Aorta (tissue), 5 donors: ENCODE measurements at regions not wholly inside any gene's neighbourhood (a gene's known extent, or its start where the extent isn't known, plus 50 kb on each side); places are given as distances from the start of the nearest gene placed in this dataset.

Experiments
- ATAC-seq: fragments of 200-7000 bp; cut with Tn5 transposase; one replicate; pipeline ENCODE4 v1.9.1; 2022; ENCODE audit warnings: moderate library complexity; ENCODE audit not compliant: low FRiP score
- DNase-seq, 2 donors: peaks; one replicate each; pipeline ENCODE4 v3.0.0-alpha.2; 2020
- H3K27ac ChIP-seq, 2 donors: one replicate each; pipeline ENCODE4 v1.5.1; 2013; ENCODE audit warnings: low read length in 2 of 2, mild to moderate bottlenecking in 2 of 2, moderate library complexity in 2 of 2, control low read depth in 1 of 2, inconsistent platforms in 1 of 2, low read depth in 1 of 2
- H3K27me3 ChIP-seq, 2 donors: one replicate each; pipeline ENCODE4 v1.6.1; 2013; ENCODE audit warnings: control low read depth in 1 of 2, low read length in 1 of 2, mild to moderate bottlenecking in 1 of 2, moderate library complexity in 1 of 2; ENCODE audit not compliant: insufficient read depth in 2 of 2, control insufficient read depth in 1 of 2
- H3K36me3 ChIP-seq, 2 donors: one replicate each; pipeline ENCODE4 v1.6.1; 2013; ENCODE audit warnings: control low read depth in 1 of 2, low read length in 1 of 2, mild to moderate bottlenecking in 1 of 2; ENCODE audit not compliant: insufficient read depth in 2 of 2, control insufficient read depth in 1 of 2
- H3K4me1 ChIP-seq, 2 donors: one replicate each; pipeline ENCODE4 v1.6.1; 2013; ENCODE audit warnings: low read length in 2 of 2, control low read depth in 1 of 2, mild to moderate bottlenecking in 1 of 2, moderate library complexity in 1 of 2; ENCODE audit not compliant: insufficient read depth in 2 of 2, control insufficient read depth in 1 of 2
- H3K4me3 ChIP-seq, 2 donors: one replicate each; pipeline ENCODE4 v1.5.1; 2013; ENCODE audit warnings: low read length in 2 of 2, control low read depth in 1 of 2, mild to moderate bottlenecking in 1 of 2
- H3K9me3 ChIP-seq: one replicate; pipeline ENCODE4 v1.6.1; 2013; ENCODE audit warnings: mild to moderate bottlenecking, low read length; ENCODE audit not compliant: control insufficient read depth
- WGBS, 2 donors: extraction: QIAGEN DNeasy Blood & Tissue Kit; methylation state at CpG; one replicate each; pipeline ENCODE4 v1.1.7; 2013; 5-methylcytosine and 5-hydroxymethylcytosine counted together
- intact Hi-C, 2 donors: fragments of 100-400 bp; cut with DNase I; formaldehyde crosslinking; loops; one replicate each; pipeline versions ENCODE4 v1.14.2 to v1.15.0; 2022
- donor health status: healthy with polysubstance abuse.
- donor health status: Bipolar disorder and iron deficiency.
- donor health status: DM: no; HTN: no; CAD: no.
- donor health status: DM: no; HTN: no; CAD: no.
- donor health status: DM: yes; HTN: yes; CAD: no.

GRCh38 chr7:25854608-25855497, 297.1 kb upstream of the NFE2L3 start:
- Histone ChIP-seq H3K27me3 (no peaks in the 10 kb centered on the region), H3K27ac (peak overlapping the region in 1 of 2 donors; percentile 46), H3K9me3 (no peaks in the 10 kb centered on the region), H3K4me3 (no peak overlapping the region), H3K36me3 (no peaks in the 10 kb centered on the region), H3K4me1 (no peaks in the 10 kb centered on the region)
- intact Hi-C loops, result loop anchor here (1.0 to 5.0 kb wide), 10 partner anchors 103 to 1297 kb away; partner anchors contain the start of genes HOXA3 (in 1 of the 2) and SKAP2 (in 1 of the 2)
- WGBS, 2 donors, result 2 to 4% methylated on average over 20 of the region's 20 CpGs
- ATAC-seq (peak; percentile 78), DNase-seq (peak; percentile 62 to 78)

DNA sequence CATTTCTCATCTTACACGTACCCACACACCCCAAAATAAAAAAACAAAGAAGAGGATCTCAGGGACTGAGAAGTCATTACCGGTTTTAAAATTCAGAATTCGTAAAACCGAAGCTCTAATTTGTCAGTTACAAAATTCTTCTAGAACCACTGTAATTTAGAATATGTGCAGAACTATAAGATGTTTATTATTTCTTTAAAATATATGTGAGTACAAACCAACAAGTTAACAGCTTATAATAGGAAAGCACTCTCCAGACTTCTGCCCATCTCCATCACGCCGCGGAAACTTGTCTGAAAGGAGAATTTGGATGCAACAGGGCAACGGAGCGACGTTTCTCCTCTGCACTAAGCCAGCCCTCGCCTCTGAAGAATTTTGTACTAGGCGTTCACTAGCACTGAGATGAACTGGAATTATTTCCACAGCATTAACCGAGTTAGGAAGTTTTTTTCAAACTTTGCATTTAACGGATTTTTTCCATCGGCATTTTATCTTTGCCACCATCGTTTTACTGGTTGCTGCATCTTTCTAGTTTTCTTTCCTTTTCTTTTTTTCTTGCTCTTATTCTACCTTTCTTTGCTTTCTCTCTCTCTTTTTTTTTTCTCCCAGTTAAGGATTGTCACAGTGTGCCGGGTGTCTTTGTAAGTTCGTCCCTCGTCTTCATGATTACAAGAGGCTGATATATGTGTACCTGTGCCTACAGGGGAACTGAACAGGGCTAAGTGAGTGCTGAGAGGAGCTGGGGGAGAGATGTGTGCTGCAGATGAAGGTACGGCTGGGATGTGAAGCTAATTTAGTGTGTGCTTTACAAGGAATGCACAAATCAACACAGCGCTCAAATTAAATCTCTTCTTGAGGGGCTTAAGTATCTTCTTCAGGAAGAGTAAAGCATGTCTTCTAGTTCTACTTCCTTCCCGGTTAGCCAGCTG, 295.9 kb upstream of the NFE2L3 start:
- no peaks in the 10 kb centered on the region for H3K9me3 ChIP-seq
- no peaks in the 10 kb centered on the region for H3K4me1 ChIP-seq
- WGBS, 2 donors, result 12 to 15% methylated on average over 22 of the region's 22 CpGs
- peak overlapping the region; percentile 58 to 65 for H3K4me3 ChIP-seq
- no peaks in the 10 kb centered on the region for H3K36me3 ChIP-seq
- peak overlapping the region; percentile 6 to 78 for H3K27ac ChIP-seq
- intact Hi-C loops, result loop anchor here (2.0 to 5.0 kb wide), 5 partner anchors 1006 to 1313 kb away; partner anchors contain the start of genes HOXA3 (in 1 of the 2) and SKAP2 (in 1 of the 2)
- no peak for DNase-seq
- no peak for ATAC-seq
- H3K27me3 ChIP-seq, result no peaks in the 10 kb centered on the region

- Histone ChIP-seq H3K9me3 (no peaks in the 10 kb centered on the region), H3K4me3 (peak overlapping the region in 1 of 2 donors; percentile 28), H3K4me1 (no peaks in the 10 kb centered on the region), H3K27ac (no peak overlapping the region), H3K27me3 (peaks cover 0 to 4% of the 10 kb centered on the region in 2 donors), H3K36me3 (no peaks in the 10 kb centered on the region)
- intact Hi-C loops, result loop anchor here (2.0 to 5.0 kb wide), 5 partner anchors 1005 to 1311 kb away; partner anchors contain the start of genes HOXA3 (in 1 of the 2) and SKAP2 (in 1 of the 2)
- no peak for DNase-seq
- ATAC-seq, result no peak
- WGBS, 2 donors, result 31 to 34% methylated on average over 20 to 21 of the region's 21 CpGs
These were observed 294.5 kb upstream of the NFE2L3 start for GRCh38 chr7:25857376-25858067.

DNA sequence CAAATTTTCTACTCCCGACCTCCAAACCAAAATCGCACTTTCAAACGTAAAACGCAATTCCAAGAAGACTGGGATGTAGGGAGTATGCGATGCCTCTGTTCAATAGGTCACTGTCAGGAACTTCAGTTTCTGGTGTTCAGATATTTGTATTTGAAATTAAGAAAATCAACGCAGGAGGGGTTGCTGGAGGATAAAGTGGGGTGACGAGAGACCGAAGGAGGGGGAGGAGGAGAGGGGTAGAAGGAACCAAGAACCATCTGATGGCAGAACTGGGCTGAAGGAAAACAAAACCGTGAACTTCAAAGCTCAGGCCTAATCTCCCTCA, 293.8 kb upstream of the NFE2L3 start:
- WGBS, 2 donors, result 76 to 83% methylated on average over 9 of the region's 9 CpGs
- peaks cover 0 to 4% of the 10 kb centered on the region in 2 donors for H3K27me3 ChIP-seq
- no peak overlapping the region for H3K27ac ChIP-seq

GRCh38 chr7:25858525-25859411, 293.2 kb upstream of the NFE2L3 start:
- peaks cover 0 to 4% of the 10 kb centered on the region in 2 donors for H3K27me3 ChIP-seq

More for the DNA sequence above, 293.8 kb upstream of the NFE2L3 start:
- no peak overlapping the region for H3K4me3 ChIP-seq
- ATAC-seq (no peak), DNase-seq (no peak)
- no peaks in the 10 kb centered on the region for H3K36me3 ChIP-seq
- no peaks in the 10 kb centered on the region for H3K9me3 ChIP-seq
- no peaks in the 10 kb centered on the region for H3K4me1 ChIP-seq
- intact Hi-C loops, result loop anchor here (5.0 kb wide), 2 partner anchors 1004 to 1294 kb away; partner anchors contain the start of genes HOXA3 (in 1 of the 2) and SKAP2 (in 1 of the 2)

GRCh38 chr7:25859412-25860274, 292.4 kb upstream of the NFE2L3 start:
- ATAC-seq, result no peak
- H3K4me1 ChIP-seq, result no peaks in the 10 kb centered on the region
- H3K9me3 ChIP-seq, result no peaks in the 10 kb centered on the region
- intact Hi-C loops, result loop anchor here (5.0 to 10.0 kb wide), 4 partner anchors 505 to 1293 kb away; partner anchors contain the start of genes HOXA3 (in 1 of the 2) and SKAP2 (in 1 of the 2)
- H3K4me3 ChIP-seq, result no peak overlapping the region
- no peaks in the 10 kb centered on the region for H3K36me3 ChIP-seq
- no peak for DNase-seq
- no peak overlapping the region for H3K27ac ChIP-seq
- peaks cover 0 to 4% of the 10 kb centered on the region in 2 donors for H3K27me3 ChIP-seq
- 62 to 74% methylated on average over 19 of the region's 19 CpGs for WGBS, 2 donors

More at GRCh38 chr7:25858525-25859411, 293.2 kb upstream of the NFE2L3 start:
- Histone ChIP-seq H3K4me1 (no peaks in the 10 kb centered on the region), H3K27ac (no peak overlapping the region), H3K4me3 (no peak overlapping the region), H3K36me3 (no peaks in the 10 kb centered on the region), H3K9me3 (no peaks in the 10 kb centered on the region)
- DNase-seq (no peak), ATAC-seq (no peak)
- WGBS, 2 donors, result 66 to 77% methylated on average over 47 of the region's 47 CpGs
- intact Hi-C loops, result loop anchor here (5.0 kb wide), 2 partner anchors 1004 to 1294 kb away; partner anchors contain the start of genes HOXA3 (in 1 of the 2) and SKAP2 (in 1 of the 2)
